HepG2 (cell line): ENCODE measurements at regions not wholly inside any gene's neighbourhood (a gene's known extent, or its start where the extent isn't known, plus 50 kb on each side); places are given as distances from the start of the nearest gene placed in this dataset.

Experiments
- SNAPC4 ChIP-seq: sonication (generic); formaldehyde crosslinking; IDR thresholded peaks from 2 replicates; pipeline ENCODE4 v1.4.0; 2020; ENCODE audit warnings: mild to moderate bottlenecking, missing genetic modification reagents
- ZFP1 ChIP-seq: IDR thresholded peaks from 2 replicates; pipeline ENCODE4 v1.6.1; 2016
- TF ChIP-seq, protein P1 (sequence below): IDR thresholded peaks from 2 replicates; pipeline ENCODE4 v1.6.1; 2012; ENCODE audit warnings: inconsistent platforms
- TF ChIP-seq, protein P2 (sequence below): sonication (generic); formaldehyde crosslinking; conservative IDR thresholded peaks from 2 replicates; pipeline ENCODE4 v1.4.0; 2020; ENCODE audit warnings: mild to moderate bottlenecking, missing genetic modification reagents, moderate library complexity
- TF ChIP-seq, protein P3 (sequence below): sonication (generic); formaldehyde crosslinking; IDR thresholded peaks from 2 replicates; pipeline ENCODE4 v1.5.0; 2020; ENCODE audit warnings: missing genetic modification reagents

DNA sequence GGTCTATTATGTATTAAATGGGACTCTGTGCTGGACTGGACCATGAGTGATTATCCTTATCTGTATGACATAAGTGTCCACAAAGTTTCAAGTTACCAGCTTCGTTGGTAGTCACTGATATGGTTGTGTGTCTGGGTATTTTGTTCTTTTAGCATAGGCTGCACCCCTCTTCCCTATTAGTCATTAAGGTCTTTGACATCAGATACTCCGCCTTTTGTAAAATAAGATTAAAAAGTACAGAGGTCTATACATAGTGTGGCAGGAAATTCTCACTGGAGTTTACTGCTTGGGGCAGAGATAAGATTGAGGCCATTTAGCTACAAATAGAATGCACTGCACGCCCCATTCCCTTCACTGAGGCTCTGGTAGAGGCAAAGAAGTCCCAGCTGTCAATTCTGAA lies 99.4 kb downstream of the TMEM215 start:
- TF ChIP-seq SNAPC4 (CRISPR knock-in tag), result no peak
- TF ChIP-seq, protein P1, sequence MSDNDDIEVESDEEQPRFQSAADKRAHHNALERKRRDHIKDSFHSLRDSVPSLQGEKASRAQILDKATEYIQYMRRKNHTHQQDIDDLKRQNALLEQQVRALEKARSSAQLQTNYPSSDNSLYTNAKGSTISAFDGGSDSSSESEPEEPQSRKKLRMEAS, result no peak
- TF ChIP-seq, protein P2, sequence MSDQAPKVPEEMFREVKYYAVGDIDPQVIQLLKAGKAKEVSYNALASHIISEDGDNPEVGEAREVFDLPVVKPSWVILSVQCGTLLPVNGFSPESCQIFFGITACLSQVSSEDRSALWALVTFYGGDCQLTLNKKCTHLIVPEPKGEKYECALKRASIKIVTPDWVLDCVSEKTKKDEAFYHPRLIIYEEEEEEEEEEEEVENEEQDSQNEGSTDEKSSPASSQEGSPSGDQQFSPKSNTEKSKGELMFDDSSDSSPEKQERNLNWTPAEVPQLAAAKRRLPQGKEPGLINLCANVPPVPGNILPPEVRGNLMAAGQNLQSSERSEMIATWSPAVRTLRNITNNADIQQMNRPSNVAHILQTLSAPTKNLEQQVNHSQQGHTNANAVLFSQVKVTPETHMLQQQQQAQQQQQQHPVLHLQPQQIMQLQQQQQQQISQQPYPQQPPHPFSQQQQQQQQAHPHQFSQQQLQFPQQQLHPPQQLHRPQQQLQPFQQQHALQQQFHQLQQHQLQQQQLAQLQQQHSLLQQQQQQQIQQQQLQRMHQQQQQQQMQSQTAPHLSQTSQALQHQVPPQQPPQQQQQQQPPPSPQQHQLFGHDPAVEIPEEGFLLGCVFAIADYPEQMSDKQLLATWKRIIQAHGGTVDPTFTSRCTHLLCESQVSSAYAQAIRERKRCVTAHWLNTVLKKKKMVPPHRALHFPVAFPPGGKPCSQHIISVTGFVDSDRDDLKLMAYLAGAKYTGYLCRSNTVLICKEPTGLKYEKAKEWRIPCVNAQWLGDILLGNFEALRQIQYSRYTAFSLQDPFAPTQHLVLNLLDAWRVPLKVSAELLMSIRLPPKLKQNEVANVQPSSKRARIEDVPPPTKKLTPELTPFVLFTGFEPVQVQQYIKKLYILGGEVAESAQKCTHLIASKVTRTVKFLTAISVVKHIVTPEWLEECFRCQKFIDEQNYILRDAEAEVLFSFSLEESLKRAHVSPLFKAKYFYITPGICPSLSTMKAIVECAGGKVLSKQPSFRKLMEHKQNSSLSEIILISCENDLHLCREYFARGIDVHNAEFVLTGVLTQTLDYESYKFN (CRISPR knock-in tag), result no peak
- TF ChIP-seq, protein P3, sequence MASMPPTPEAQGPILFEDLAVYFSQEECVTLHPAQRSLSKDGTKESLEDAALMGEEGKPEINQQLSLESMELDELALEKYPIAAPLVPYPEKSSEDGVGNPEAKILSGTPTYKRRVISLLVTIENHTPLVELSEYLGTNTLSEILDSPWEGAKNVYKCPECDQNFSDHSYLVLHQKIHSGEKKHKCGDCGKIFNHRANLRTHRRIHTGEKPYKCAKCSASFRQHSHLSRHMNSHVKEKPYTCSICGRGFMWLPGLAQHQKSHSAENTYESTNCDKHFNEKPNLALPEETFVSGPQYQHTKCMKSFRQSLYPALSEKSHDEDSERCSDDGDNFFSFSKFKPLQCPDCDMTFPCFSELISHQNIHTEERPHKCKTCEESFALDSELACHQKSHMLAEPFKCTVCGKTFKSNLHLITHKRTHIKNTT (CRISPR knock-in tag), result no peak
- no peak for TF ChIP-seq ZFP1
